ENCODE measurements at regions not wholly inside any gene's neighbourhood (a gene's known extent, or its start where the extent isn't known, plus 50 kb on each side); places are given as distances from the start of the nearest gene placed in this dataset.

GRCh38 chr1:63200676-63201075 lies 121.7 kb upstream of the FOXD3 start:
- no peak for TF ChIP-seq CTCF (IDR thresholded peaks at IDR 0.05; ENCODE audit: insufficient read depth, low read length, poor library complexity, severe bottlenecking)
- Histone ChIP-seq H3K4me3 (replicated peaks; ENCODE audit: low read depth, low read length) (no peak overlapping the region), H3K36me3 (ENCODE audit: control insufficient read depth, insufficient read depth, low read length) (no peaks in the 10 kb centered on the region), H3K27me3 (replicated peaks; ENCODE audit: control insufficient read depth, insufficient read depth, low read length) (no peaks in the 10 kb centered on the region)
- no peak for DNase-seq (ENCODE audit: extremely low read depth, insufficient read length)

GRCh38 chr1:63203641-63204040 lies 118.7 kb upstream of the FOXD3 start:
- no peak for TF ChIP-seq CTCF (IDR thresholded peaks at IDR 0.05; ENCODE audit: insufficient read depth, low read length, poor library complexity, severe bottlenecking)
- no peaks in the 10 kb centered on the region for H3K36me3 ChIP-seq (ENCODE audit: control insufficient read depth, insufficient read depth, low read length)
- H3K27me3 ChIP-seq (replicated peaks; ENCODE audit: control insufficient read depth, insufficient read depth, low read length), result no peaks in the 10 kb centered on the region
- H3K4me3 ChIP-seq (replicated peaks; ENCODE audit: low read depth, low read length), result no peak overlapping the region
- DNase-seq (ENCODE audit: extremely low read depth, insufficient read length), result no peak

GRCh38 chr1:63205776-63206175 lies 116.6 kb upstream of the FOXD3 start:
- DNase-seq (ENCODE audit: extremely low read depth, insufficient read length), result no peak
- Histone ChIP-seq H3K27me3 (replicated peaks; ENCODE audit: control insufficient read depth, insufficient read depth, low read length) (no peaks in the 10 kb centered on the region), H3K4me3 (replicated peaks; ENCODE audit: low read depth, low read length) (no peak overlapping the region), H3K36me3 (ENCODE audit: control insufficient read depth, insufficient read depth, low read length) (no peaks in the 10 kb centered on the region)
- no peak for TF ChIP-seq CTCF (IDR thresholded peaks at IDR 0.05; ENCODE audit: insufficient read depth, low read length, poor library complexity, severe bottlenecking)

GRCh38 chr1:63214553-63214952 lies 107.8 kb upstream of the FOXD3 start:
- no peaks in the 10 kb centered on the region for H3K36me3 ChIP-seq (ENCODE audit: control insufficient read depth, insufficient read depth, low read length)
- no peaks in the 10 kb centered on the region; the same call in 1 of the 2 replicates for H3K27me3 ChIP-seq (replicated peaks; ENCODE audit: control insufficient read depth, insufficient read depth, low read length)
- H3K4me3 ChIP-seq (replicated peaks; ENCODE audit: low read depth, low read length), result no peak overlapping the region
- DNase-seq (ENCODE audit: extremely low read depth, insufficient read length), result no peak
- no peak for TF ChIP-seq CTCF (IDR thresholded peaks at IDR 0.05; ENCODE audit: insufficient read depth, low read length, poor library complexity, severe bottlenecking)

- no peak for DNase-seq (ENCODE audit: extremely low read depth, insufficient read length)
- TF ChIP-seq CTCF (IDR thresholded peaks at IDR 0.05; ENCODE audit: insufficient read depth, low read length, poor library complexity, severe bottlenecking), result no peak
- no peaks in the 10 kb centered on the region for H3K36me3 ChIP-seq (ENCODE audit: control insufficient read depth, insufficient read depth, low read length)
- no peaks in the 10 kb centered on the region for H3K27me3 ChIP-seq (replicated peaks; ENCODE audit: control insufficient read depth, insufficient read depth, low read length)
- H3K4me3 ChIP-seq (replicated peaks; ENCODE audit: low read depth, low read length), result no peak overlapping the region
These were observed 98.9 kb upstream of the FOXD3 start for GRCh38 chr1:63223426-63223825.

GRCh38 chr1:63230722-63231121 lies 91.6 kb upstream of the FOXD3 start:
- H3K36me3 ChIP-seq (ENCODE audit: control insufficient read depth, insufficient read depth, low read length), result no peaks in the 10 kb centered on the region
- no peak overlapping the region for H3K4me3 ChIP-seq (replicated peaks; ENCODE audit: low read depth, low read length)
- no peaks in the 10 kb centered on the region for H3K27me3 ChIP-seq (replicated peaks; ENCODE audit: control insufficient read depth, insufficient read depth, low read length)
- TF ChIP-seq CTCF (IDR thresholded peaks at IDR 0.05; ENCODE audit: insufficient read depth, low read length, poor library complexity, severe bottlenecking), result no peak
- no peak for DNase-seq (ENCODE audit: extremely low read depth, insufficient read length)

All from GM06990 (cell line).